IMR-90 (cell line): ENCODE measurements at regions not wholly inside any gene's neighbourhood (a gene's known extent, or its start where the extent isn't known, plus 50 kb on each side); places are given as distances from the start of the nearest gene placed in this dataset.
A peak's percentile ranks its signal among the peaks of the same experiment; 100 is the strongest.

ENCODE experiments used
- ATAC-seq: fragments of 200-7000 bp; cut with Tn5 transposase; 2 replicates; pipeline ENCODE4 v1.9.1; 2020; ENCODE audit warnings: low read depth, mild to moderate bottlenecking, moderate library complexity
- BruUV-seq: library from RNA; stranded (reverse); fragments of 400-500 nt; replicated peaks from 2 replicates; lab custom pipeline; 2021; lab: Mats Ljungman, UMichigan
- CTCF ChIA-PET: fragments of 300-600 bp; formaldehyde crosslinking; extraction: SDS; loops from one replicate; lab custom pipeline; 2021; ENCODE audit warnings: antibody characterized with exemption; lab: Yijun Ruan, JAX
- POLR2A ChIA-PET: fragments of 300-600 bp; sonication (Branson Sonifier 250); formaldehyde crosslinking; loops from one replicate; lab custom pipeline; 2022; ENCODE audit warnings: antibody characterized with exemption; ENCODE audit not compliant: unreplicated experiment; lab: Charles Lee
- DNase-seq: peaks from one replicate; pipeline ENCODE4 v3.0.0; 2013
- H2AFZ ChIP-seq: replicated peaks from 2 replicates; pipeline ENCODE3; 2013; ENCODE audit warnings: low read length, mild to moderate bottlenecking; ENCODE audit not compliant: poor library complexity
- H2AK5ac ChIP-seq: 2 replicates; pipeline ENCODE4 v1.6.1; 2013; ENCODE audit warnings: low read depth, low read length, inconsistent platforms
- H2AK9ac ChIP-seq: replicated peaks from 2 replicates; pipeline ENCODE3; 2013; ENCODE audit warnings: mild to moderate bottlenecking, low read depth, low read length, moderate library complexity; ENCODE audit not compliant: poor library complexity
- H2BK120ac ChIP-seq: 2 replicates; pipeline ENCODE4 v1.6.1; 2013; ENCODE audit warnings: low read depth, low read length, inconsistent platforms
- H2BK15ac ChIP-seq: 3 replicates; pipeline ENCODE4 v1.6.1; 2013; ENCODE audit warnings: low read depth, low read length, inconsistent platforms
- H2BK20ac ChIP-seq: 2 replicates; pipeline ENCODE4 v1.6.1; 2013; ENCODE audit warnings: low read depth, mild to moderate bottlenecking, inconsistent platforms, low read length, moderate library complexity
- H2BK5ac ChIP-seq: 2 replicates; pipeline ENCODE4 v1.6.1; 2013; ENCODE audit warnings: mild to moderate bottlenecking, low read depth, low read length, inconsistent platforms; ENCODE audit not compliant: poor library complexity, severe bottlenecking
- H3K14ac ChIP-seq: replicated peaks from 2 replicates; pipeline ENCODE4 v1.6.1; 2013; ENCODE audit warnings: low read depth, low read length, inconsistent platforms
- H3K18ac ChIP-seq: 2 replicates; pipeline ENCODE4 v1.6.1; 2013; ENCODE audit warnings: low read depth, low read length, control low read depth
- H3K23ac ChIP-seq: 2 replicates; pipeline ENCODE4 v1.6.1; 2013; ENCODE audit warnings: low read depth, low read length, inconsistent platforms
- H3K27ac ChIP-seq: 2 replicates; pipeline ENCODE4 v1.5.1; 2013; ENCODE audit warnings: mild to moderate bottlenecking, control low read depth, low read length; ENCODE audit not compliant: insufficient read depth
- H3K27me3 ChIP-seq: 2 replicates; pipeline ENCODE4 v1.6.1; 2013; ENCODE audit warnings: low read length; ENCODE audit not compliant: control insufficient read depth, insufficient read depth
- H3K36me3 ChIP-seq: 2 replicates; pipeline ENCODE4 v1.6.1; 2013; ENCODE audit warnings: low read length, mixed read lengths; ENCODE audit not compliant: control insufficient read depth, insufficient read depth
- H3K4ac ChIP-seq: 2 replicates; pipeline ENCODE4 v1.6.1; 2013; ENCODE audit warnings: low read depth, low read length, inconsistent platforms
- H3K4me1 ChIP-seq: 2 replicates; pipeline ENCODE4 v1.6.1; 2013; ENCODE audit warnings: low read length, mixed read lengths; ENCODE audit not compliant: control insufficient read depth, insufficient read depth
- H3K4me2 ChIP-seq: 2 replicates; pipeline ENCODE4 v1.6.1; 2013; ENCODE audit warnings: low read depth, mild to moderate bottlenecking, control low read depth, low read length, moderate library complexity
- H3K4me3 ChIP-seq: 2 replicates; pipeline ENCODE4 v1.5.1; 2013; ENCODE audit warnings: low read depth, mild to moderate bottlenecking, control low read depth, low read length, moderate library complexity; ENCODE audit not compliant: insufficient read depth
- H3K56ac ChIP-seq: 2 replicates; pipeline ENCODE4 v1.6.1; 2013; ENCODE audit warnings: low read length, inconsistent platforms; ENCODE audit not compliant: insufficient read depth; ENCODE audit errors: extremely low read depth
- H3K79me1 ChIP-seq, 2 experiments: 2 replicates each; pipeline ENCODE4 v1.6.1; 2013; ENCODE audit warnings: low read length in 2 of 2, inconsistent platforms in 1 of 2, low read depth in 1 of 2
- H3K9ac ChIP-seq: 2 replicates; pipeline ENCODE4 v1.6.1; 2013; ENCODE audit warnings: low read depth, low read length, control low read depth
- H3K9me1 ChIP-seq: 2 replicates; pipeline ENCODE4 v1.6.1; 2013; ENCODE audit warnings: low read length, inconsistent platforms; ENCODE audit not compliant: insufficient read depth
- H3K9me3 ChIP-seq: 2 replicates; pipeline ENCODE4 v1.6.1; 2013; ENCODE audit warnings: low read length; ENCODE audit not compliant: control insufficient read depth, insufficient read depth
- H4K20me1 ChIP-seq: 2 replicates; pipeline ENCODE4 v1.6.1; 2013; ENCODE audit warnings: low read length, inconsistent platforms; ENCODE audit not compliant: insufficient read depth
- H4K5ac ChIP-seq: 2 replicates; pipeline ENCODE4 v1.6.1; 2013; ENCODE audit warnings: mild to moderate bottlenecking, low read depth, low read length, control low read depth
- H4K8ac ChIP-seq, 2 experiments: 2 replicates each; pipeline ENCODE4 v1.6.1; 2013; ENCODE audit warnings: low read depth in 2 of 2, low read length in 2 of 2, control low read depth in 1 of 2, inconsistent platforms in 1 of 2
- H4K91ac ChIP-seq: 2 replicates; pipeline ENCODE4 v1.6.1; 2013; ENCODE audit warnings: low read depth, low read length, inconsistent platforms; ENCODE audit not compliant: insufficient read depth
- BHLHE40 ChIP-seq: fragments of 150-350 bp; IDR thresholded peaks from 2 replicates; pipeline ENCODE4 v1.6.1; 2016; ENCODE audit warnings: mild to moderate bottlenecking, low read depth, low read length
- CEBPB ChIP-seq: IDR thresholded peaks from 2 replicates; pipeline ENCODE4 v1.6.1; 2012; ENCODE audit warnings: low read depth, low read length, improper control_type of control experiment
- CHD1 ChIP-seq: IDR thresholded peaks from 2 replicates; pipeline ENCODE4 v1.6.1; 2012; ENCODE audit warnings: low read depth, low read length, improper control_type of control experiment
- MAFK ChIP-seq: IDR thresholded peaks from 2 replicates; pipeline ENCODE4 v1.6.1; 2012; ENCODE audit warnings: low read depth, low read length, improper control_type of control experiment
- MAZ ChIP-seq: IDR thresholded peaks from 2 replicates; pipeline ENCODE4 v1.6.1; 2012; ENCODE audit warnings: low read depth, mild to moderate bottlenecking, low read length, improper control_type of control experiment, moderate library complexity, borderline replicate concordance
- MXI1 ChIP-seq: IDR thresholded peaks from 2 replicates; pipeline ENCODE4 v1.6.1; 2012; ENCODE audit warnings: low read depth, mild to moderate bottlenecking, low read length, moderate library complexity, borderline replicate concordance
- NFE2L2 ChIP-seq: fragments of 150-350 bp; IDR thresholded peaks from 2 replicates; pipeline ENCODE4 v1.6.1; 2016; ENCODE audit warnings: low read depth, mild to moderate bottlenecking, low read length
- POLR2A ChIP-seq: IDR thresholded peaks from 2 replicates; pipeline ENCODE4 v1.6.1; 2012; ENCODE audit warnings: mild to moderate bottlenecking, low read depth, low read length
- RAD21 ChIP-seq: IDR thresholded peaks from 2 replicates; pipeline ENCODE4 v1.6.1; 2012; ENCODE audit warnings: low read length, improper control_type of control experiment
- RCOR1 ChIP-seq: IDR thresholded peaks from 2 replicates; pipeline ENCODE4 v1.6.1; 2012; ENCODE audit warnings: mild to moderate bottlenecking, low read length, improper control_type of control experiment; ENCODE audit not compliant: insufficient replicate concordance
- RFX5 ChIP-seq: IDR thresholded peaks from 2 replicates; pipeline ENCODE4 v1.8.0; 2012; ENCODE audit warnings: low read depth, mild to moderate bottlenecking, low read length, moderate library complexity
- WGBS, 2 experiments: methylation state at CpG; one replicate each; pipeline versions ENCODE4 v1.1.5 to v1.1.7; 2013; ENCODE audit warnings: missing lambda C conversion rate in 2 of 2; ENCODE audit not compliant: insufficient read length in 1 of 2; ENCODE audit errors: extremely low coverage in 2 of 2; 5-methylcytosine and 5-hydroxymethylcytosine counted together
- dilution Hi-C: fragments of 300-500 bp; cut with HindIII; formaldehyde crosslinking; loops from one replicate; pipeline ENCODE4 v1.14.3; 2018; ENCODE audit warnings: low sequenced_read_pairs; ENCODE audit not compliant: unreplicated experiment
- in situ Hi-C: fragments of 300-500 bp; cut with MboI; formaldehyde crosslinking; loops from 3 replicates; pipeline ENCODE4 v1.14.3; 2019; ENCODE audit warnings: low sequenced_read_pairs, inconsistent platforms, mixed read lengths
- intact Hi-C: fragments of 100-400 bp; cut with micrococcal nuclease; formaldehyde crosslinking; loops from 2 replicates; pipeline ENCODE4 v1.10.0; 2022
- TF ChIP-seq, protein P1 (sequence below): fragments of 150-350 bp; IDR thresholded peaks from 2 replicates; pipeline ENCODE4 v1.6.1; 2017; ENCODE audit warnings: mild to moderate bottlenecking, antibody characterized with exemption, low read length, low read depth
- TF ChIP-seq, protein P2 (sequence below): conservative IDR thresholded peaks from 2 replicates; pipeline ENCODE4 v1.5.1; 2012; ENCODE audit warnings: mild to moderate bottlenecking, low read depth, low read length, improper control_type of control experiment

DNA sequence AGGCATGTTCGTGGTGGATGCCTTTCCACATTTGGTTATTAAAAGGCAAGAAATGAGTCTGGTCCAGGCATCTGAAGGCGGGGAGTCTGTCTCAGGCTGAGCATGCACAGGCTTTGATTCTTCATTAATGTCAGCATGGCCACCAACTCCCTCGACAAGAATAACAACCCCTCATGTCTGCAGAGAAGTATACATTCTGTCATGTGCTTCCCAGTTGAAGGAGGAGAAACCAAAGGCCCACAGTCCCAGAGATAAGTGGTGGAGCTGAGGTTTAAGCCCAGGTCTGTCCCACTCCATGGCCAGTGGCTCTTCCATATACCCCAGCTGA is 61.6 kb upstream of the LAPTM5 start:
- no TSS peak for BruUV-seq
- intact Hi-C loops = no loop called here
- H4K20me1 ChIP-seq = no peaks in the 10 kb centered on the region; the same call in 1 of the 2 replicates
- POLR2A ChIA-PET = no interaction called here
- H2AK5ac ChIP-seq = peak overlapping the region; percentile 89
- CTCF ChIA-PET = interaction anchor here (1.5 kb wide), 1 partner anchor 35 kb away, joined by 4 read pairs; no protein-coding TSS in a partner anchor
- H3K9me1 ChIP-seq = peaks cover 43% of the 10 kb centered on the region
- H3K23ac ChIP-seq = peak overlapping the region; percentile 63; the same call in 1 of the 2 replicates
- H3K18ac ChIP-seq = no peak overlapping the region; the same call in 1 of the 2 replicates
- no peaks in the 10 kb centered on the region for H3K9me3 ChIP-seq
- no peaks in the 10 kb centered on the region for H3K27me3 ChIP-seq
- TF ChIP-seq RFX5 (no peak), RAD21 (no peak), MAFK (no peak), RCOR1 (no peak), BHLHE40 (no peak), POLR2A (no peak), CEBPB (no peak), NFE2L2 (no peak), MAZ (no peak), MXI1 (no peak), CHD1 (no peak)
- TF ChIP-seq, protein P1, sequence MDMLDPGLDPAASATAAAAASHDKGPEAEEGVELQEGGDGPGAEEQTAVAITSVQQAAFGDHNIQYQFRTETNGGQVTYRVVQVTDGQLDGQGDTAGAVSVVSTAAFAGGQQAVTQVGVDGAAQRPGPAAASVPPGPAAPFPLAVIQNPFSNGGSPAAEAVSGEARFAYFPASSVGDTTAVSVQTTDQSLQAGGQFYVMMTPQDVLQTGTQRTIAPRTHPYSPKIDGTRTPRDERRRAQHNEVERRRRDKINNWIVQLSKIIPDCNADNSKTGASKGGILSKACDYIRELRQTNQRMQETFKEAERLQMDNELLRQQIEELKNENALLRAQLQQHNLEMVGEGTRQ = no peak
- TF ChIP-seq, protein P2, sequence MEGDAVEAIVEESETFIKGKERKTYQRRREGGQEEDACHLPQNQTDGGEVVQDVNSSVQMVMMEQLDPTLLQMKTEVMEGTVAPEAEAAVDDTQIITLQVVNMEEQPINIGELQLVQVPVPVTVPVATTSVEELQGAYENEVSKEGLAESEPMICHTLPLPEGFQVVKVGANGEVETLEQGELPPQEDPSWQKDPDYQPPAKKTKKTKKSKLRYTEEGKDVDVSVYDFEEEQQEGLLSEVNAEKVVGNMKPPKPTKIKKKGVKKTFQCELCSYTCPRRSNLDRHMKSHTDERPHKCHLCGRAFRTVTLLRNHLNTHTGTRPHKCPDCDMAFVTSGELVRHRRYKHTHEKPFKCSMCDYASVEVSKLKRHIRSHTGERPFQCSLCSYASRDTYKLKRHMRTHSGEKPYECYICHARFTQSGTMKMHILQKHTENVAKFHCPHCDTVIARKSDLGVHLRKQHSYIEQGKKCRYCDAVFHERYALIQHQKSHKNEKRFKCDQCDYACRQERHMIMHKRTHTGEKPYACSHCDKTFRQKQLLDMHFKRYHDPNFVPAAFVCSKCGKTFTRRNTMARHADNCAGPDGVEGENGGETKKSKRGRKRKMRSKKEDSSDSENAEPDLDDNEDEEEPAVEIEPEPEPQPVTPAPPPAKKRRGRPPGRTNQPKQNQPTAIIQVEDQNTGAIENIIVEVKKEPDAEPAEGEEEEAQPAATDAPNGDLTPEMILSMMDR = no peak
- peak overlapping the region; percentile 92; the same call in 1 of the 3 replicates for H2BK15ac ChIP-seq
- H4K5ac ChIP-seq = no peak overlapping the region
- no peak overlapping the region for H3K4me2 ChIP-seq
- ATAC-seq (no peak), DNase-seq (no peak)
- H2AK9ac ChIP-seq = no peak overlapping the region
- no peak overlapping the region for H2AFZ ChIP-seq
- H3K14ac ChIP-seq = peak overlapping the region; percentile 50; the same call in 1 of the 2 replicates
- no peak overlapping the region; a peak in 1 of 4 replicates for H4K8ac ChIP-seq
- in situ Hi-C loops = no loop called here
- peak overlapping the region; percentile 1 for H2BK5ac ChIP-seq
- no peak overlapping the region for H3K9ac ChIP-seq
- H3K4me3 ChIP-seq = no peak overlapping the region
- H3K27ac ChIP-seq = no peak overlapping the region
- H2BK120ac ChIP-seq = peak overlapping the region; percentile 88
- peak overlapping the region; percentile 75 for H3K4ac ChIP-seq
- peaks cover 0 to 3% of the 10 kb centered on the region in 2 experiments; a peak in 1 of 4 replicates for H3K79me1 ChIP-seq
- H3K4me1 ChIP-seq = peaks cover 25% of the 10 kb centered on the region
- dilution Hi-C loops = loop anchor here (25.0 kb wide), 1 partner anchor 93 kb away; the partner anchor contains the start of gene SDC3
- no peak overlapping the region for H3K56ac ChIP-seq
- peak overlapping the region; percentile 80 for H2BK20ac ChIP-seq
- no CpG with 5 or more reads among the region's 3 CpGs for WGBS, 2 experiments
- peak overlapping the region; percentile 60; the same call in 1 of the 2 replicates for H4K91ac ChIP-seq
- H3K36me3 ChIP-seq = no peaks in the 10 kb centered on the region
